Right lobe of liver (tissue), 4 donors: ENCODE measurements at regions not wholly inside any gene's neighbourhood (a gene's known extent, or its start where the extent isn't known, plus 50 kb on each side); places are given as distances from the start of the nearest gene placed in this dataset.

Experiments
- CTCF ChIP-seq, 4 donors: fragments of 200-600 bp in 3 of 4; fragments of 450-650 bp in 1 of 4; IDR thresholded peaks; one replicate each; pipeline versions ENCODE4 v1.5.1 to v1.8.0; 2016 to 2022; ENCODE audit warnings: antibody characterized with exemption in 4 of 4, mild to moderate bottlenecking in 2 of 4
- POLR2A ChIP-seq: fragments of 450-650 bp; IDR thresholded peaks from one replicate; pipeline ENCODE4 v1.6.1; 2017; ENCODE audit warnings: antibody characterized with exemption, mild to moderate bottlenecking
- donor health status: DM: no; HTN: no; CAD: no.
- donor health status: DM: no; HTN: no; CAD: no.
- donor health status: DM: no; HTN: yes; CAD: no.

- TF ChIP-seq CTCF (IDR thresholded peaks at IDR 0.05) (no peak), POLR2A (no peak)
These were observed 77.7 kb upstream of the PRR20A start for GRCh38 chr13:57063007-57063406.
